Astrocyte (in vitro differentiated cells and primary cell): ENCODE measurements at regions not wholly inside any gene's neighbourhood (a gene's known extent, or its start where the extent isn't known, plus 50 kb on each side); places are given as distances from the start of the nearest gene placed in this dataset.
"Not testable (repeated sequence)": the region's sequence is repeated elsewhere in the genome, so short reads cannot be mapped to it uniquely, and the experiment has no call there.

Experiments used
- DNase-seq: peaks from one replicate; pipeline ENCODE4 v3.0.0-alpha.2; 2010; ENCODE audit warnings: low read depth
- FAIRE-seq: peaks from 2 replicates; lab custom pipeline; 2011; peaks lifted over from hg19 to GRCh38; lab: Jason Lieb, UNC
- H2AFZ ChIP-seq: 2 replicates; pipeline ENCODE4 v1.6.0; 2012; ENCODE audit warnings: low read depth, low read length, inconsistent platforms
- H3K27ac ChIP-seq: 2 replicates; pipeline ENCODE4 v1.5.1; 2011; ENCODE audit warnings: low read depth, low read length, inconsistent platforms
- H3K27me3 ChIP-seq: 2 replicates; pipeline ENCODE4 v1.6.0; 2011; ENCODE audit warnings: low read length, inconsistent platforms; ENCODE audit not compliant: insufficient read depth
- H3K36me3 ChIP-seq: 2 replicates; pipeline ENCODE4 v1.5.1; 2011; ENCODE audit warnings: low read length, inconsistent platforms; ENCODE audit not compliant: insufficient read depth
- H3K4me1 ChIP-seq: 2 replicates; pipeline ENCODE4 v1.5.1; 2011; ENCODE audit warnings: low read length, inconsistent platforms; ENCODE audit not compliant: insufficient read depth
- H3K4me2 ChIP-seq: 2 replicates; pipeline ENCODE4 v1.6.0; 2012; ENCODE audit warnings: low read length, inconsistent platforms
- H3K4me3 ChIP-seq: 2 replicates; pipeline ENCODE4 v1.5.1; 2011; ENCODE audit warnings: low read depth, mild to moderate bottlenecking, low read length, inconsistent platforms; ENCODE audit not compliant: insufficient read depth
- H3K79me2 ChIP-seq: 2 replicates; pipeline ENCODE4 v1.6.0; 2012; ENCODE audit warnings: mild to moderate bottlenecking, low read length, inconsistent platforms; ENCODE audit not compliant: insufficient read depth
- H3K9ac ChIP-seq: 2 replicates; pipeline ENCODE4 v1.6.0; 2012; ENCODE audit warnings: mild to moderate bottlenecking, low read length, inconsistent platforms
- H3K9me3 ChIP-seq: 2 replicates; pipeline ENCODE4 v1.5.1; 2012; ENCODE audit warnings: low read depth, mild to moderate bottlenecking, low read length, inconsistent platforms; ENCODE audit not compliant: insufficient read depth
- H4K20me1 ChIP-seq: 2 replicates; pipeline ENCODE4 v1.6.0; 2012; ENCODE audit warnings: low read length, inconsistent platforms; ENCODE audit not compliant: insufficient read depth
- H3K27ac Mint-ChIP-seq: one replicate; pipeline ENCODE4 v1.8.0; 2021; ENCODE audit warnings: mild to moderate bottlenecking, mixed read lengths; ENCODE audit not compliant: unreplicated experiment
- H3K27me3 Mint-ChIP-seq: one replicate; pipeline ENCODE4 v1.8.0; 2021; ENCODE audit warnings: low read depth, mixed read lengths; ENCODE audit not compliant: unreplicated experiment
- H3K36me3 Mint-ChIP-seq: one replicate; pipeline ENCODE4 v1.8.0; 2021; ENCODE audit warnings: low read depth, mixed read lengths; ENCODE audit not compliant: unreplicated experiment
- H3K4me1 Mint-ChIP-seq: one replicate; pipeline ENCODE4 v1.8.0; 2021; ENCODE audit warnings: low read depth, mixed read lengths; ENCODE audit not compliant: unreplicated experiment
- H3K4me3 Mint-ChIP-seq: one replicate; pipeline ENCODE4 v1.8.0; 2021; ENCODE audit warnings: mild to moderate bottlenecking, moderate library complexity, mixed read lengths; ENCODE audit not compliant: unreplicated experiment
- H3K9me3 Mint-ChIP-seq: one replicate; pipeline ENCODE4 v1.8.0; 2021; ENCODE audit warnings: mild to moderate bottlenecking, mixed read lengths; ENCODE audit not compliant: unreplicated experiment
- EZH2 ChIP-seq: IDR thresholded peaks from 2 replicates; pipeline ENCODE4 v1.6.1; 2012; ENCODE audit warnings: mild to moderate bottlenecking, low read length, inconsistent platforms; ENCODE audit not compliant: insufficient read depth
- TF ChIP-seq, protein P1 (sequence below): IDR thresholded peaks from 2 replicates; pipeline ENCODE4 v1.5.1; 2011; ENCODE audit warnings: low read depth, mild to moderate bottlenecking, inconsistent platforms, low read length, moderate library complexity; ENCODE audit not compliant: insufficient read depth

DNA sequence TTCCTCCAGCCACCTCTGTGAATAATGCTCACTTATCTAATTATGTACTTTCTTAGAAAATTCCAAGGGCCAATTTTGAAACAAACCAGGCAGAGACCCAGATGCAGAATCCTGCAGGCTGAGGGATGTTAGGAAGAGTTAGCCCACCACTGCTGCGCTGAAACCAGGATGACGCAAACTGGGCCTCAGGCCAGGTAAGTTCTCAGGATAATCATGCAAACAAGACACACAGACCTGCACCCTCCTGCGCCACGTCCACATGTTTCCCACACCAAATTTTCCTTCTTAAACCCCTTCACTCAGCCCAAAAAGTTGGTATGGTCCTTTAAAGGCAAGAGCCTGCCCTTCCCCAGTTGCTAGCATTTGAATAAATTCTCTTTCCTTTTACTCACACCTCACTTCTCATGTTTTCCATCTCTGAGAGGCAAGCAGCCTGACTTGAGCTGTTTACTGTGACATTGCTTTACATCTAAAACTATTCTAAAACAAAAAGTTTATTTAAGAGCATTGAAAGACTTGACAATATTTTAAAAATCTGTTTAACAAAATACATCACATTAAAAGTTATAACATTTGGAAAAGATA, 887.1 kb downstream of the LRRIQ3 start:
- Histone ChIP-seq H3K4me3 (no peak overlapping the region), H2AFZ (no peak overlapping the region), H4K20me1 (no peaks in the 10 kb centered on the region), H3K27me3 (no peaks in the 10 kb centered on the region), H3K27ac (no peak overlapping the region), H3K4me1 (no peaks in the 10 kb centered on the region), H3K79me2 (no peaks in the 10 kb centered on the region), H3K4me2 (no peak overlapping the region), H3K36me3 (no peaks in the 10 kb centered on the region), H3K9ac (no peak overlapping the region), H3K9me3 (no peaks in the 10 kb centered on the region)
- Mint-ChIP-seq H3K4me3 (no peak overlapping the region), H3K36me3 (no peaks in the 10 kb centered on the region), H3K9me3 (no peaks in the 10 kb centered on the region), H3K27ac (no peak overlapping the region), H3K4me1 (no peaks in the 10 kb centered on the region), H3K27me3 (no peaks in the 10 kb centered on the region)
- FAIRE-seq = no peak
- TF ChIP-seq EZH2 = no peak
- TF ChIP-seq, protein P1, sequence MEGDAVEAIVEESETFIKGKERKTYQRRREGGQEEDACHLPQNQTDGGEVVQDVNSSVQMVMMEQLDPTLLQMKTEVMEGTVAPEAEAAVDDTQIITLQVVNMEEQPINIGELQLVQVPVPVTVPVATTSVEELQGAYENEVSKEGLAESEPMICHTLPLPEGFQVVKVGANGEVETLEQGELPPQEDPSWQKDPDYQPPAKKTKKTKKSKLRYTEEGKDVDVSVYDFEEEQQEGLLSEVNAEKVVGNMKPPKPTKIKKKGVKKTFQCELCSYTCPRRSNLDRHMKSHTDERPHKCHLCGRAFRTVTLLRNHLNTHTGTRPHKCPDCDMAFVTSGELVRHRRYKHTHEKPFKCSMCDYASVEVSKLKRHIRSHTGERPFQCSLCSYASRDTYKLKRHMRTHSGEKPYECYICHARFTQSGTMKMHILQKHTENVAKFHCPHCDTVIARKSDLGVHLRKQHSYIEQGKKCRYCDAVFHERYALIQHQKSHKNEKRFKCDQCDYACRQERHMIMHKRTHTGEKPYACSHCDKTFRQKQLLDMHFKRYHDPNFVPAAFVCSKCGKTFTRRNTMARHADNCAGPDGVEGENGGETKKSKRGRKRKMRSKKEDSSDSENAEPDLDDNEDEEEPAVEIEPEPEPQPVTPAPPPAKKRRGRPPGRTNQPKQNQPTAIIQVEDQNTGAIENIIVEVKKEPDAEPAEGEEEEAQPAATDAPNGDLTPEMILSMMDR = no peak
- no peak for DNase-seq

GRCh38 chr1:73306899-73307555, 890.9 kb downstream of the LRRIQ3 start:
- Mint-ChIP-seq H3K9me3 (no peaks in the 10 kb centered on the region), H3K4me3 (no peak overlapping the region), H3K27me3 (no peaks in the 10 kb centered on the region), H3K36me3 (no peaks in the 10 kb centered on the region), H3K27ac (no peak overlapping the region), H3K4me1 (no peaks in the 10 kb centered on the region)
- no peaks in the 10 kb centered on the region for H4K20me1 ChIP-seq
- no peak overlapping the region for H3K4me2 ChIP-seq
- no peak for FAIRE-seq
- no peaks in the 10 kb centered on the region for H3K27me3 ChIP-seq
- H2AFZ ChIP-seq = no peak overlapping the region
- no peaks in the 10 kb centered on the region for H3K79me2 ChIP-seq
- no peak for TF ChIP-seq EZH2
- TF ChIP-seq, protein P1 = no peak
- no peak overlapping the region for H3K27ac ChIP-seq
- DNase-seq = no peak
- H3K4me3 ChIP-seq = no peak overlapping the region
- H3K9me3 ChIP-seq = no peaks in the 10 kb centered on the region
- H3K9ac ChIP-seq = no peak overlapping the region
- no peaks in the 10 kb centered on the region for H3K36me3 ChIP-seq
- no peaks in the 10 kb centered on the region for H3K4me1 ChIP-seq

- H3K27ac Mint-ChIP-seq = no peak overlapping the region
- TF ChIP-seq, protein P1 = no peak
- TF ChIP-seq EZH2 = no peak
- Histone ChIP-seq H3K4me1 (no peaks in the 10 kb centered on the region), H2AFZ (no peak overlapping the region), H3K9ac (no peak overlapping the region), H3K9me3 (peaks cover 8% of the 10 kb centered on the region), H3K27ac (no peak overlapping the region), H3K4me2 (no peak overlapping the region), H3K79me2 (no peaks in the 10 kb centered on the region), H4K20me1 (no peaks in the 10 kb centered on the region), H3K36me3 (no peaks in the 10 kb centered on the region), H3K4me3 (no peak overlapping the region), H3K27me3 (no peaks in the 10 kb centered on the region)
- no peaks in the 10 kb centered on the region for H3K27me3 Mint-ChIP-seq
- no peak for FAIRE-seq
- H3K9me3 Mint-ChIP-seq = peaks cover 4% of the 10 kb centered on the region
- DNase-seq = no peak
- H3K4me1 Mint-ChIP-seq = no peaks in the 10 kb centered on the region
- no peaks in the 10 kb centered on the region for H3K36me3 Mint-ChIP-seq
- H3K4me3 Mint-ChIP-seq = no peak overlapping the region
These were observed 924.1 kb downstream of the LRRIQ3 start for GRCh38 chr1:73273886-73274285.

DNA sequence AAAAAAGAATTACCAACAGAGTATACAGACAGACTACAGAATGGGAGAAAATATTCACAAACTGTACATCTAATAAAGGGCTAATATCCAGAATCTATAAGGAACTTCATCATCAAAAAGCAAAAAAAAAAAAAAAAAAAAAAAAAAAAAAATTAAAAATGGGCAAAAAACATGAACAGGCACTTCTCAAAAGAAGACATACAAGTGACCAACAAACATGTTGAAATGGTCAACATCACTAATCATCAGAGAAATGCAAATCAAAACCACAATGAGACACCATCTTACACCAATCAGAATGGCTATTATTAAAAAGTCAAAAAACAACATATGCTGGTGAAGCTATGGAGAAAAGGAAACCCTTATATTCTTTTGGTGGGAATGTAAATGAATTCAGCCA, 952.8 kb downstream of the LRRIQ3 start:
- not testable (repeated sequence) for H4K20me1 ChIP-seq, FAIRE-seq

More for the DNA sequence above, 952.8 kb downstream of the LRRIQ3 start:
- not testable (repeated sequence) for H3K9ac ChIP-seq, H3K4me1 ChIP-seq, H3K4me3 Mint-ChIP-seq, H3K4me2 ChIP-seq, H3K27ac ChIP-seq, H3K36me3 Mint-ChIP-seq, H3K27me3 ChIP-seq, H2AFZ ChIP-seq, H3K36me3 ChIP-seq, H3K9me3 ChIP-seq, H3K4me1 Mint-ChIP-seq, H3K79me2 ChIP-seq, H3K4me3 ChIP-seq, DNase-seq, H3K27ac Mint-ChIP-seq, H3K9me3 Mint-ChIP-seq, H3K27me3 Mint-ChIP-seq
